HCT116 (cell line): ENCODE measurements at regions not wholly inside any gene's neighbourhood (a gene's known extent, or its start where the extent isn't known, plus 50 kb on each side); places are given as distances from the start of the nearest gene placed in this dataset.

Source experiments
- ATAC-seq: fragments of 200-7000 bp; cut with Tn5 transposase; 2 replicates; pipeline ENCODE4 v1.9.1; 2020; ENCODE audit warnings: mild to moderate bottlenecking, moderate library complexity
- BruUV-seq: library from RNA; stranded (reverse); fragments of 400-500 nt; replicated peaks from 2 replicates; lab custom pipeline; 2021; lab: Mats Ljungman, UMichigan
- CTCF ChIA-PET: fragments of 300-600 bp; sonication (Branson Sonifier 250); formaldehyde crosslinking; loops from one replicate; lab custom pipeline; 2021; ENCODE audit warnings: antibody characterized with exemption; lab: Charles Lee
- POLR2A ChIA-PET: fragments of 300-600, 350-600 bp; sonication (Branson Sonifier 250); formaldehyde crosslinking; loops from one replicate; lab custom pipeline; 2021; ENCODE audit warnings: antibody characterized with exemption; lab: Charles Lee
- RAD21 ChIA-PET, 2 experiments: fragments of 300-600 bp; sonication (Branson Sonifier 250); formaldehyde crosslinking; loops; one replicate each; lab custom pipeline; 2023; ENCODE audit warnings: low total read pairs in 2 of 2; ENCODE audit not compliant: uncharacterized antibody in 2 of 2, unreplicated experiment in 2 of 2, low non-redundant PET in 1 of 2; lab: Charles Lee
- DNase-seq: peaks from one replicate; pipeline ENCODE4 v3.0.0-alpha.2; 2010; ENCODE audit warnings: low read depth, low spot score
- H2AFZ ChIP-seq: fragments of 200-600 bp; shearing (Covaris generic), sonication (generic); 2 replicates; pipeline ENCODE4 v1.6.1; 2017; ENCODE audit warnings: low read depth, mixed run types, mixed read lengths, antibody characterized with exemption, low read length; ENCODE audit not compliant: poor library complexity, severe bottlenecking
- H3K27ac ChIP-seq: 2 replicates; pipeline ENCODE4 v1.5.1; 2012; ENCODE audit warnings: low read depth, low read length
- H3K27me3 ChIP-seq: fragments of 200-600 bp; sonication (generic); 2 replicates; pipeline ENCODE4 v1.6.1; 2016; ENCODE audit warnings: mixed run types, low read length, mixed read lengths; ENCODE audit not compliant: insufficient read depth
- H3K36me3 ChIP-seq, 2 experiments: fragments of 200-500 bp in 1 of 2; fragments of 200-600 bp in 1 of 2; sonication (Bioruptor generic) in 1 of 2; sonication (generic) in 1 of 2; 2 replicates each; pipeline versions ENCODE4 v1.5.1 to v1.6.1; 2014 to 2016; ENCODE audit warnings: low read length in 2 of 2, inconsistent platforms in 1 of 2, mixed read lengths in 1 of 2, mixed run types in 1 of 2; ENCODE audit not compliant: insufficient read depth in 2 of 2, control insufficient read depth in 1 of 2
- H3K4me1 ChIP-seq, 2 experiments: fragments of 200-600 bp in 1 of 2; sonication (generic) in 1 of 2; 2 replicates each; pipeline versions ENCODE4 v1.5.1 to v1.6.1; 2012 to 2017; ENCODE audit warnings: low read length in 2 of 2, inconsistent platforms in 1 of 2, mild to moderate bottlenecking in 1 of 2, mixed read lengths in 1 of 2, mixed run types in 1 of 2, moderate library complexity in 1 of 2; ENCODE audit not compliant: insufficient read depth in 2 of 2, control insufficient read depth in 1 of 2
- H3K4me2 ChIP-seq: fragments of 200-600 bp; sonication (generic); 2 replicates; pipeline ENCODE4 v1.6.1; 2017; ENCODE audit warnings: mixed run types, low read length, mixed read lengths
- H3K4me3 ChIP-seq, 2 experiments: fragments of 200-600 bp in 1 of 2; sonication (generic) in 1 of 2; replicated peaks in 1 of 2; 2 replicates each; pipeline ENCODE4 v1.5.1; 2011 to 2016; ENCODE audit warnings: low read length in 2 of 2, control low read depth in 1 of 2, low read depth in 1 of 2, mild to moderate bottlenecking in 1 of 2, mixed read lengths in 1 of 2, mixed run types in 1 of 2
- H3K79me2 ChIP-seq: fragments of 200-600 bp; sonication (generic); 2 replicates; pipeline ENCODE4 v1.6.1; 2017; ENCODE audit warnings: mild to moderate bottlenecking, mixed run types, low read length, moderate library complexity, mixed read lengths; ENCODE audit not compliant: insufficient read depth
- H3K9ac ChIP-seq: fragments of 200-600 bp; sonication (generic); 2 replicates; pipeline ENCODE4 v1.6.1; 2016; ENCODE audit warnings: low read length, mixed read lengths
- H3K9me2 ChIP-seq: fragments of 200-600 bp; sonication (generic), shearing (Covaris generic); 2 replicates; pipeline ENCODE4 v1.6.1; 2017; ENCODE audit warnings: mixed run types, mild to moderate bottlenecking, moderate library complexity; ENCODE audit not compliant: insufficient read depth
- H3K9me3 ChIP-seq, 2 experiments: fragments of 200-500 bp in 1 of 2; fragments of 200-600 bp in 1 of 2; sonication (Bioruptor generic) in 1 of 2; sonication (generic) in 1 of 2; 2 replicates each; pipeline ENCODE4 v1.6.1; 2014 to 2017; ENCODE audit warnings: low read length in 2 of 2, mixed read lengths in 2 of 2, inconsistent platforms in 1 of 2, low read depth in 1 of 2, mild to moderate bottlenecking in 1 of 2, mixed run types in 1 of 2, moderate library complexity in 1 of 2; ENCODE audit not compliant: control insufficient read depth in 1 of 2, insufficient read depth in 1 of 2
- H4K20me1 ChIP-seq: fragments of 200-600 bp; sonication (generic), shearing (Covaris generic); 2 replicates; pipeline ENCODE4 v1.6.1; 2017; ENCODE audit warnings: mixed run types, mild to moderate bottlenecking, moderate library complexity; ENCODE audit not compliant: insufficient read depth
- CBX3 ChIP-seq: IDR thresholded peaks from 2 replicates; pipeline ENCODE4 v1.6.1; 2012; ENCODE audit warnings: low read depth
- CEBPB ChIP-seq: IDR thresholded peaks from 2 replicates; pipeline ENCODE4 v1.6.1; 2012; ENCODE audit warnings: low read depth
- EGR1 ChIP-seq: IDR thresholded peaks from 2 replicates; pipeline ENCODE4 v1.6.1; 2012; ENCODE audit warnings: low read depth
- EZH2phosphoT487 ChIP-seq: fragments of 200-600 bp; IDR thresholded peaks from 2 replicates; pipeline ENCODE4 v1.6.1; 2018; ENCODE audit warnings: antibody characterized with exemption, borderline replicate concordance
- JUND ChIP-seq: IDR thresholded peaks from 2 replicates; pipeline ENCODE4 v1.6.1; 2012
- POLR2AphosphoS5 ChIP-seq: IDR thresholded peaks from 2 replicates; pipeline ENCODE4 v1.6.1; 2011; ENCODE audit warnings: mild to moderate bottlenecking, low read depth, low read length, moderate library complexity
- SP1 ChIP-seq: IDR thresholded peaks from 2 replicates; pipeline ENCODE4 v1.6.1; 2012; ENCODE audit warnings: low read depth
- intact Hi-C: fragments of 100-400 bp; cut with micrococcal nuclease; formaldehyde crosslinking; loops from 2 replicates; pipeline ENCODE4 v1.10.0; 2022
- TF ChIP-seq, protein P1 (sequence below), 3 experiments: fragments of 200-600 bp in 1 of 3; sonication (generic) in 1 of 3; IDR thresholded peaks in 2 of 3; conservative IDR thresholded peaks in 1 of 3; 2 replicates each; pipeline ENCODE4 v1.5.1; 2012 to 2017; ENCODE audit warnings: low read depth in 2 of 3, low read length in 2 of 3, antibody characterized with exemption in 1 of 3, borderline replicate concordance in 1 of 3, control low read depth in 1 of 3, mild to moderate bottlenecking in 1 of 3, mixed read lengths in 1 of 3, mixed run types in 1 of 3, moderate library complexity in 1 of 3; ENCODE audit not compliant: insufficient read depth in 1 of 3
- TF ChIP-seq, protein P2 (sequence below): IDR thresholded peaks from 2 replicates; pipeline ENCODE4 v1.6.1; 2012

DNA sequence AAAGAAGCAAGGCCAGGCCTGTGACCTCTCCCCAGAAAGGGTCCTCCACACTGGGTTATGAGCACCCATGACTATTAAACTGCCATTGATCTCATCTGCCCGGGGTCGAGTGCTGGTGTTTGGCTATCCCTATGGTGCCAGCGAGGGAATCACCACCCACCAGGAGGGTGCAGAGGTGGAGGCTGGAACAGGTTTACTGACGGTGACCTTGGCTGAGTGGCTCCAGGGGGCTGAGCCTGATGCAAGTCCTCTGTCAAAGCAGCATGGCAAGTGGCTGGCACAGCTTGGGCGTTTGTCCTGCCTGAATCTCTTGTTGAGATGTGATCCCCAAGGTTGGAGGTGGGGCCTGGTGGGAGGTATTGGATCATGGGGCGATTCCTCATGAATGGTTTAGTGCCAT is 196.4 kb upstream of the HDAC4 start:
- H3K9me3 ChIP-seq: no peaks in the 10 kb centered on the region; a peak in 2 of 4 replicates
- H4K20me1 ChIP-seq: no peaks in the 10 kb centered on the region
- H3K4me3 ChIP-seq: no peak overlapping the region
- H2AFZ ChIP-seq: no peak overlapping the region
- H3K9ac ChIP-seq: no peak overlapping the region
- H3K4me2 ChIP-seq: no peak overlapping the region
- ChIA-PET CTCF (no interaction called here), POLR2A (no interaction called here), RAD21 (no interaction called here)
- no TSS peak for BruUV-seq
- no peak for DNase-seq
- no peaks in the 10 kb centered on the region for H3K4me1 ChIP-seq
- H3K27ac ChIP-seq: no peak overlapping the region
- H3K79me2 ChIP-seq: no peaks in the 10 kb centered on the region
- intact Hi-C loops: no loop called here
- ATAC-seq: no peak
- TF ChIP-seq, protein P1, sequence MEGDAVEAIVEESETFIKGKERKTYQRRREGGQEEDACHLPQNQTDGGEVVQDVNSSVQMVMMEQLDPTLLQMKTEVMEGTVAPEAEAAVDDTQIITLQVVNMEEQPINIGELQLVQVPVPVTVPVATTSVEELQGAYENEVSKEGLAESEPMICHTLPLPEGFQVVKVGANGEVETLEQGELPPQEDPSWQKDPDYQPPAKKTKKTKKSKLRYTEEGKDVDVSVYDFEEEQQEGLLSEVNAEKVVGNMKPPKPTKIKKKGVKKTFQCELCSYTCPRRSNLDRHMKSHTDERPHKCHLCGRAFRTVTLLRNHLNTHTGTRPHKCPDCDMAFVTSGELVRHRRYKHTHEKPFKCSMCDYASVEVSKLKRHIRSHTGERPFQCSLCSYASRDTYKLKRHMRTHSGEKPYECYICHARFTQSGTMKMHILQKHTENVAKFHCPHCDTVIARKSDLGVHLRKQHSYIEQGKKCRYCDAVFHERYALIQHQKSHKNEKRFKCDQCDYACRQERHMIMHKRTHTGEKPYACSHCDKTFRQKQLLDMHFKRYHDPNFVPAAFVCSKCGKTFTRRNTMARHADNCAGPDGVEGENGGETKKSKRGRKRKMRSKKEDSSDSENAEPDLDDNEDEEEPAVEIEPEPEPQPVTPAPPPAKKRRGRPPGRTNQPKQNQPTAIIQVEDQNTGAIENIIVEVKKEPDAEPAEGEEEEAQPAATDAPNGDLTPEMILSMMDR (IDR thresholded peaks at IDR 0.05 in 2 of 3, conservative IDR thresholded peaks at IDR 0.05 in 1 of 3; ENCODE audit: borderline replicate concordance in 1 of 3, insufficient read depth in 1 of 3, low read depth in 2 of 3, low read length in 2 of 3): no peak
- TF ChIP-seq POLR2AphosphoS5: no peak
- TF ChIP-seq JUND: no peak
- no peaks in the 10 kb centered on the region for H3K27me3 ChIP-seq
- H3K9me2 ChIP-seq: no peaks in the 10 kb centered on the region
- H3K36me3 ChIP-seq: no peaks in the 10 kb centered on the region

DNA sequence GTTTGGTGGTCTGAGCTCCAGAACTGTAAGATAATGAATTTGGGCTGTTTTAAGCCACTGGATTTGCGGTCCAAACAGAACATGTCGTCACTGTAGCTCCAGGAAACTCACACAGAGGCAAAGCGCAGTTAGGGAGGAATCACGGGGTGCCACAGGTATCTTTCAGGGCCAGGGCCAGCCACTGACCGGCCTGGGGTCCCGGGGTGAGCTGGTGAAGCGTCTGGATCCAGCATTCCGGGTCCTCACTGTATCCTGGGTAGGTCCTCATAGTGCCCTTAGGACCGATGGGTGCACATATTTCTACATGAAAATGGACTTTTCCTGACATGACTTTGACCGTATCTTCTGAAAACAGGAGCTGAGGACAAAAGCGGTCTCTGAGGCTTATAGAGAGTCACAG is 196.0 kb upstream of the HDAC4 start:
- CTCF ChIA-PET: no interaction called here
- POLR2A ChIA-PET: no interaction called here

More for the DNA sequence above, 196.0 kb upstream of the HDAC4 start:
- DNase-seq (no peak), ATAC-seq (no peak)
- TF ChIP-seq, protein P2, sequence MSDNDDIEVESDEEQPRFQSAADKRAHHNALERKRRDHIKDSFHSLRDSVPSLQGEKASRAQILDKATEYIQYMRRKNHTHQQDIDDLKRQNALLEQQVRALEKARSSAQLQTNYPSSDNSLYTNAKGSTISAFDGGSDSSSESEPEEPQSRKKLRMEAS: no peak
- TF ChIP-seq EGR1 (no peak), CBX3 (no peak), JUND (no peak), CEBPB (no peak), SP1 (no peak), EZH2phosphoT487 (no peak), POLR2AphosphoS5 (no peak)
- TF ChIP-seq, protein P1 (IDR thresholded peaks at IDR 0.05 in 2 of 3, conservative IDR thresholded peaks at IDR 0.05 in 1 of 3; ENCODE audit: borderline replicate concordance in 1 of 3, insufficient read depth in 1 of 3, low read depth in 2 of 3, low read length in 2 of 3): no peak
- Histone ChIP-seq H3K36me3 (no peaks in the 10 kb centered on the region), H4K20me1 (no peaks in the 10 kb centered on the region), H3K4me2 (no peak overlapping the region), H3K9me2 (no peaks in the 10 kb centered on the region), H3K4me1 (no peaks in the 10 kb centered on the region), H3K9ac (no peak overlapping the region), H3K4me3 (no peak overlapping the region), H3K79me2 (no peaks in the 10 kb centered on the region), H3K27me3 (no peaks in the 10 kb centered on the region), H3K9me3 (no peaks in the 10 kb centered on the region; a peak in 2 of 4 replicates), H3K27ac (no peak overlapping the region), H2AFZ (no peak overlapping the region)
- RAD21 ChIA-PET: no interaction called here
- no TSS peak for BruUV-seq
- intact Hi-C loops: no loop called here
